ENCODE measurements at regions not wholly inside any gene's neighbourhood (a gene's known extent, or its start where the extent isn't known, plus 50 kb on each side); places are given as distances from the start of the nearest gene placed in this dataset.

DNA sequence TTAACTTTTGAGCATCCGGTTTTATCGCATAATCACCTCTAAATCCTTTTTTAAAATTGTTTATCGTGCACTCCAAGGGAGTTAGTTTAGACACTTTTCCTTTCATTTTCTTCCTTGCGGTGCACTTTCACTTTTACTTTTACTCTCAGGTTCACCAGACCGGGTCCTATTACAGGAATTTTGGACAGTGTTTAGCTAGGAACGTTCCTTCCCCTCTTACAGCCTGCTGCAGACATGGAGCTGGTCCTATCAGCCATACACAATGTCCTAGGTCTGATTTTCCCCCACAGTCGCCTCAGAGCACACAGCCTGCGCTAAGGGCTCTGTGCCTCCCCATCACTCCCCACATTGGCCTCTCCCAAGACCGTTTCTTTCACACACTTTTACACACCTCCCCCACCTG, 103.9 kb downstream of the ALG10 start:
- TF ChIP-seq POLR2AphosphoS5 (IDR thresholded peaks at IDR 0.05) (no peak), EP300 (IDR thresholded peaks at IDR 0.05) (no peak)

Measured in stomach (tissue), 4 donors.